ENCODE measurements at regions not wholly inside any gene's neighbourhood (a gene's known extent, or its start where the extent isn't known, plus 50 kb on each side); places are given as distances from the start of the nearest gene placed in this dataset.

DNA sequence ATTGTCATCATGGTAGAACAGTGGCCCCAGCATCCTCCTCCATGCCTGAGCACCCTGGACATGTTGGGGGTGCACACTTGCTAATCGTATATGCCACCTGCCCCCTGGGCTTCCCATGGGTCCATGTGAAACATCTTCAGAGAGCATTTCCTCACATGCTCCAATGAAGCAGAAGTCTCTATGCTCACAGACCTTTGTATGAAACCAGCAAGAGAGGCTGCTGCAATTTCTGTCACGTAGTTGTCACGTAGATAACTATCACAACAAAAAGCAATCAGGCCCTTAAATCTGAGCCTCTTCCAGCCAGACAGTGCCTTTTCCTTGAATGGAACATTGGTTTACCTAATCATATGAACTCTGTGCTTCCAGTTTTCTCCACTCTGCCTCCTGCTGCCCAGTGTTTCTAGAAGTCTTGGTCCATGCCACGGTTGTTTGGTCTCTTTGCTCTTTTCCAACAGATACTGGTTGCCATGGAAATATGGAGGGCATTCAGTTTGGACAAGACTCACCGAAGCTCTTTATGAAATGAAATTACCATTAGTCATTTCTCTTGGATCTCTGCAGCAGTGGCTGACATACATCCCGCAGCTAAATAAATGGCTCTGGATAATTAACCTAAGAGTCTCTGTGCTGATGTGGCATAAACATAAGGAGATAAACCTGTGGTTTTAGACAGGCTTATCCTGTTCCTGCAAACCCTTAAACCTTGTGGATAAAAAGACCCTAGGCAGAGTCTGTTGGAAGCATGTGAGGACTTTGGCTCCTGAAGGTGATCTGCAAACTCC lies 172.8 kb upstream of the SYNDIG1 start:
- DNase-seq (no peak), ATAC-seq (no peak)
- intact Hi-C loops (cut with micrococcal nuclease): no loop called here

GRCh38 chr20:24291014-24291413 lies 178.4 kb upstream of the SYNDIG1 start:
- no peak for ATAC-seq
- intact Hi-C loops (cut with micrococcal nuclease): no loop called here
- no peak for DNase-seq

DNA sequence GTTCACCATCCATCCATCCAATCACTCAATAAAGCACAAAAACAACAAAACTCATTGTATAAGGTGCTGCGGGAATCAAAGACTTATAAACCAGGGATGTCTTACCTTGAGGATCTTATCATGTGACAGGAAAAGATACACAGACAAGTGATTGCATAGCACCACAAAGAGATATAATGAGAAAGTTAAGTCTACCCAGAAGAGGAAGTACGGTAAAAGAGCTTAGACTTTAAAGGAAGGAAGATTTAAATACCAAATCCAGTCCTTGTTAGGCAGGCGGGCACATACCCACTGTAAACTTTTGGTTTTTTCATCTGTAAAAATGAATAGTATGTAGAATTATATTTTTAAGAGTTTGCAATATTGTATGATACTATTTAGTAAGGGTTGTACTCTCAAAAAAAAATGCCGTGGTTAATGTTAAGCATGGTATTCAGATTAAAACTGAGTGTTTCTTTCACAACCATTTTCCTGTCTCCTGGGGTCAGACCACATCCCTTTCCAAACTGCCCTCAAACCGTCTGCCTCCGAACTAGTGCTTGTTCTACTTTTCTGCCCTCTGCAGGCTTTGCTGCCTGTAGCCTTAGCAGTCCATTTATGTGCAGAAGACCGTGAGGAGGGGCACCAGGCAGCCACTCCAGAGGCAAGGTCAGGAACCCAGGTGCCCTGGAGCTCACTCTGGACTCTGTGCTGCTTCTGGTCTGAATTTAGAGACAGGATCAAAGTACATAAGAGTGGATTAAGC lies 179.5 kb upstream of the SYNDIG1 start:
- intact Hi-C loops (cut with micrococcal nuclease): no loop called here
- DNase-seq: no peak
- no peak for ATAC-seq

- ATAC-seq (no peak), DNase-seq (no peak)
- intact Hi-C loops (cut with micrococcal nuclease): no loop called here
Measured at GRCh38 chr20:24283186-24283585, 186.2 kb upstream of the SYNDIG1 start.

- intact Hi-C loops (cut with micrococcal nuclease): no loop called here
- DNase-seq: no peak
- ATAC-seq: no peak
Measured at GRCh38 chr20:24277196-24277595, 192.2 kb upstream of the SYNDIG1 start.

GRCh38 chr20:24275946-24276705 lies 193.3 kb upstream of the SYNDIG1 start:
- no peak for DNase-seq
- intact Hi-C loops (cut with micrococcal nuclease): no loop called here
- no peak for ATAC-seq

DNA sequence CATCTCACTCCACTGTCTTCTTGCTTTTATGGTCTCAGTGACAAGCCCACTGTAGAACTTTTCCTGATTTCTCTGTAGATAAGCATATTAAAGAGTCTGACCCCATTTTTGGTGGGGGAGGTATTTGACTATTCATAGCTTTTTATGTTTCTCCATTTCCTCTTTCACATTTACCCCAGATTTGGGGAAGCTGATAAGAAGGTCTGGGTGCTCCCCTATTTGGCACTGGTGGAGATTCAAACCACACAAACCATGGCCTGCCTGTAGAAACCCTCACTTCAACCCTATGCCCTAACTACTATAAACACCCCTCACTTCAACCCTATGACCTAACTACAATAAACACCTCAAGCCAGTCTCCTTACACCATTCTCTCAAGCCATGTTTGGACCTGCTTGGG lies 196.2 kb upstream of the SYNDIG1 start:
- DNase-seq: no peak
- ATAC-seq: no peak
- intact Hi-C loops (cut with micrococcal nuclease): no loop called here

- DNase-seq (no peak), ATAC-seq (no peak)
- intact Hi-C loops (cut with micrococcal nuclease): no loop called here
Measured at GRCh38 chr20:24261351-24261750, 208.1 kb upstream of the SYNDIG1 start.

GRCh38 chr20:24257171-24257570 lies 212.3 kb upstream of the SYNDIG1 start:
- intact Hi-C loops (cut with micrococcal nuclease): no loop called here
- ATAC-seq (no peak), DNase-seq (no peak)

DNA sequence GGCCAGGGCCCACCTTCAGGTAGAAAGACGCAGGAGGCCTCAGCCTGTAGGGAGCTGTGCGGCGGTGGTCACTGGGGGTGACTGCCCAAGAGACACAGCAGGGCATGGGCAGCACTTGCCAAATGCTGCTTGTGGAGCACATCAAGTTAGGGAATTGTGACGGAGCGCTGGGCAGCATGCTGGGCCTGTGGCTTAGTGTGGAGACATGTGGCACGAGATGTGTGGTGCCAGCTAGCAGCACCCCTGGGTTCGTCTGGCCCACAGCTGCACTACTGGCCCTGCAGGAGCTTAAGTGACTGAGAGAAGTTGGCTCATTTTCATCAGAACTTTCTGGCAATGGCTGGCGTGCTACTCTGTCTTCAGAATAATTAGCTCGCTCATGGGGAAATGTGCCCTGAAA lies 213.1 kb upstream of the SYNDIG1 start:
- DNase-seq (no peak), ATAC-seq (no peak)
- intact Hi-C loops (cut with micrococcal nuclease): no loop called here

GRCh38 chr20:24254480-24254879 lies 214.9 kb upstream of the SYNDIG1 start:
- DNase-seq: no peak
- no peak for ATAC-seq
- intact Hi-C loops (cut with micrococcal nuclease): no loop called here

DNA sequence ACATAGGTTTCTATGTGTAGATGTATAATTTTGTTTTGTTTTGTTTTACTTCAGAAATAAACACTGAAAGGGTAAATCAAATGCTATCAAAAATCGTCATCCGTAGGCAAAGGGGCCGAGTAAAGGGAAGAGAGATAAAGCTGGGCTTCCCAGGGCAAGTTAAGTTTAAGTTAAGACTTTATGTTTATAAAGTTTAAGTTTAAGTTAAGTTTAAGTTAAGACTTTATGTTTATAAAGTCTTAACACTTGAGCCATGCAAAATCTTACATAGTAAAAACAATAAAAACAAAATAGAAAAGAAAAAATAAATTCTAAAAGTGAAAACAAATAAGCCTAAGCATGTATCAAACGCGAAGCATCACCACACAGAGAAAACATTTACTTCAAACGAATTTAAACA lies 216.1 kb upstream of the SYNDIG1 start:
- intact Hi-C loops (cut with micrococcal nuclease): no loop called here
- DNase-seq (no peak), ATAC-seq (no peak)

DNA sequence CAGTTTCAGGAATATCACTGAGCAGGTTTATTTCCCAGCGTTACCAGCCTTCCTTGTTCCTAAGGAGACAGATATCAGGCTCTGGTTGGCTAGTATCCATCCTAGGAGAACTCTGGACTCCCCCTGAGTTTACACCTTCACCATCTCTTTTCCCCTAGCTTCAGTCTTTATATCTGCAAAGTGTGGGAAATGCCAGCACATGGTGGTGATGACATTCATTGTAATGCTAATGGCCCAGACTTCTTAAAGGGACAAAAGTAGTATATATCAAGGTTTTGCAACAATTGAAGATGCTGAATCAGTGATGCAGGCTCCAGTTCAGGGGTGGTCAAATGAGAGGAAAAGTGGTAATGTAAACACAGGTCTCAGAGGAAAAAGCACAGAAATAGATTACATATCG lies 224.3 kb upstream of the SYNDIG1 start:
- intact Hi-C loops (cut with micrococcal nuclease): no loop called here
- DNase-seq (no peak), ATAC-seq (no peak)

GRCh38 chr20:24242763-24243162 lies 226.7 kb upstream of the SYNDIG1 start:
- intact Hi-C loops (cut with micrococcal nuclease): no loop called here
- ATAC-seq (no peak), DNase-seq (no peak)

DNA sequence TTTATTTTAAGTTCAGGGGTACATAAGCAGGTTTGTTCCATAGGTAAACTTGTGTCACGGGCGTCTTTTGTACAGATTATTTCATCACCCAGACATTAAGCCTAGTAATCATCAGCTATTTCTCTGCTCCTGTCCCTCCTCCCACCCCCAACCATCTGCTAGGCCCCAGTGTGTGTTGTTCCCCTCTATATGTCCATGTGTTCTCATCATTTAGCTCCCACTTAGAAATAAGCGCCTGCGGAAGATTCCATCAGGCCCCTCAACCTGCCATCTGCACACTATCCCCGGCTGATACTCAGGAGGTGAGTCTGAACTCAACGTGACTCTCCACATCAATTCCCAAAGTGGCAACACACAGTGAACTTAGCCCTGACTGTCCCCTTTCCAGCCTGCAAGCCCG lies 228.0 kb upstream of the SYNDIG1 start:
- ATAC-seq (no peak), DNase-seq (no peak)
- intact Hi-C loops (cut with micrococcal nuclease): no loop called here

- no peak for ATAC-seq
- intact Hi-C loops (cut with micrococcal nuclease): no loop called here
- DNase-seq: no peak
Measured at GRCh38 chr20:24236963-24237362, 232.5 kb upstream of the SYNDIG1 start.

- ATAC-seq: no peak
- DNase-seq: no peak
- intact Hi-C loops (cut with micrococcal nuclease): no loop called here
Measured at GRCh38 chr20:24236201-24236600, 233.2 kb upstream of the SYNDIG1 start.

- ATAC-seq: no peak
- intact Hi-C loops (cut with micrococcal nuclease): no loop called here
Measured at GRCh38 chr20:24235296-24236175, 233.9 kb upstream of the SYNDIG1 start.

DNA sequence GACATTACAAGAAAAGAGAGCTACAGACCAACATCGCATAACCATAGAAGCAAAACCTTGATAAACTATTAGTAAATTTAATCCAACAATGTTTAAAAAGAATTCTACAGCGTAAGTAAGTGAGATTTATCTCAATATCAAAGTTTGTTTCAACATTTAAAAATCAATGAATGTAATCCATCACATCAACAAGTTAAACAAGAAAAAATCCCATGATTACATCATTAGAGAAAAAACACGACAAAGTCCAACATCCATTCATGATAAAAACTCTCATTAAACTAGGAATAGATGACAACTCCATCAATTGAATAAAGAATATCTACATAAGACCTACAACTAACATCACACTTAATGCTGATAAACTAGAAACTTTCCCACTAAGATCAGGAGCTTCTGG lies 239.0 kb upstream of the GGTLC1 start:
- ATAC-seq (no peak), DNase-seq (no peak)
- intact Hi-C loops (cut with micrococcal nuclease): no loop called here

More at GRCh38 chr20:24235296-24236175, 233.9 kb upstream of the SYNDIG1 start:
- no peak for DNase-seq
